CD4-positive, CD25-positive, alpha-beta regulatory T cell (primary cell): ENCODE measurements at regions not wholly inside any gene's neighbourhood (a gene's known extent, or its start where the extent isn't known, plus 50 kb on each side); places are given as distances from the start of the nearest gene placed in this dataset.

Source experiments
- ATAC-seq, 2 donors: fragments of 150-1000 bp; cut with Tn5 transposase; one replicate each; pipeline ENCODE4 v1.10.0; 2021; ENCODE audit warnings: low read depth in 2 of 2, moderate number of reproducible peaks in 2 of 2, moderate library complexity in 1 of 2
- DNase-seq, 3 donors: peaks; one replicate each; pipeline versions ENCODE4 v3.0.0 to v3.0.0-alpha.2; 2012 to 2022; ENCODE audit warnings: mixed read lengths in 1 of 3
- H3K27ac ChIP-seq: one replicate; pipeline ENCODE4 v1.7.0; 2013; ENCODE audit warnings: mild to moderate bottlenecking, low read length; ENCODE audit not compliant: insufficient read depth, poor library complexity, severe bottlenecking
- H3K27me3 ChIP-seq: one replicate; pipeline ENCODE4 v1.7.0; 2013; ENCODE audit warnings: low read length; ENCODE audit not compliant: control insufficient read depth, insufficient read depth
- H3K36me3 ChIP-seq: one replicate; pipeline ENCODE4 v1.7.0; 2013; ENCODE audit warnings: mild to moderate bottlenecking, low read length, moderate library complexity; ENCODE audit not compliant: control insufficient read depth, insufficient read depth
- H3K4me1 ChIP-seq: 2 replicates; pipeline ENCODE4 v1.7.0; 2013; ENCODE audit warnings: mild to moderate bottlenecking, low read length; ENCODE audit not compliant: insufficient read depth, control insufficient read depth, poor library complexity, severe bottlenecking
- H3K4me3 ChIP-seq: one replicate; pipeline ENCODE4 v1.7.0; 2013; ENCODE audit warnings: low read depth, mild to moderate bottlenecking, low read length, moderate library complexity
- H3K9me3 ChIP-seq, 2 experiments: 1 replicate in 1 of 2; 2 replicates in 1 of 2; pipeline ENCODE4 v1.7.0; 2013; ENCODE audit warnings: low read length in 2 of 2, mild to moderate bottlenecking in 1 of 2, moderate library complexity in 1 of 2; ENCODE audit not compliant: control insufficient read depth in 2 of 2
- H3K27ac Mint-ChIP-seq, 3 donors: one replicate each; pipeline ENCODE4 v1.8.0; 2020 to 2022; ENCODE audit warnings: mild to moderate bottlenecking in 3 of 3, mixed read lengths in 3 of 3, moderate library complexity in 2 of 3
- H3K27me3 Mint-ChIP-seq: one replicate; pipeline ENCODE4 v1.8.0; 2022; ENCODE audit warnings: mild to moderate bottlenecking, mixed read lengths
- H3K36me3 Mint-ChIP-seq: one replicate; pipeline ENCODE4 v1.8.0; 2020; ENCODE audit warnings: mixed read lengths
- H3K4me1 Mint-ChIP-seq, 4 donors: one replicate each; pipeline ENCODE4 v1.8.0; 2020 to 2022; ENCODE audit warnings: mixed read lengths in 4 of 4, mild to moderate bottlenecking in 1 of 4
- H3K4me3 Mint-ChIP-seq, 4 donors: one replicate each; pipeline ENCODE4 v1.8.0; 2020 to 2022; ENCODE audit warnings: mild to moderate bottlenecking in 4 of 4, mixed read lengths in 4 of 4, moderate library complexity in 3 of 4
- H3K9me3 Mint-ChIP-seq, 7 donors: one replicate each; pipeline ENCODE4 v1.8.0; 2020 to 2022; ENCODE audit warnings: mixed read lengths in 7 of 7, mild to moderate bottlenecking in 3 of 7, moderate library complexity in 2 of 7

DNA sequence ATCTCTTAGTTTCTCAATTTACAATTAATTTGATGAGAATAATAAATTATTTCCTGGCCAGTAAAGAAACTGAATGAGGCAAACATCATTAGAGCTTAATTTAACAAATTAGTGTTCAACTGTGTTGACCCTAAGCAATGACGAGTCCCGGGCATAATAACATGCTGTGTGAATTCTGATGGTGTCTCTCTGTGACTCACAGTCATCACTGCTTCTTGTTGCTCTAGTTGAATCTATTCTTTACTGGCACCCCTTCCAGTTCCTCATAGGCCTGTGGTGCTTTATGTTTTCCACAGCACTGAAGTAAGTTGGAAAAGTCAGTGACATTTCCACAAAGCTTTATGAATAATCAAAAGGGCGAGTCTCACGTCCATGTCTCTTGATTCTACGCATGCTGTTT is 57.7 kb upstream of the SLC7A11 start:
- Histone ChIP-seq H3K27me3 (no peaks in the 10 kb centered on the region), H3K4me3 (no peak overlapping the region), H3K4me1 (no peaks in the 10 kb centered on the region), H3K36me3 (no peaks in the 10 kb centered on the region), H3K27ac (no peak overlapping the region), H3K9me3 (no peaks in the 10 kb centered on the region)
- Mint-ChIP-seq H3K4me3 (no peak overlapping the region), H3K27ac (no peak overlapping the region), H3K27me3 (no peaks in the 10 kb centered on the region), H3K4me1 (no peaks in the 10 kb centered on the region), H3K36me3 (no peaks in the 10 kb centered on the region), H3K9me3 (peaks cover 0 to 13% (median 1%) of the 10 kb centered on the region in 7 donors)
- DNase-seq (no peak), ATAC-seq (no peak)

DNA sequence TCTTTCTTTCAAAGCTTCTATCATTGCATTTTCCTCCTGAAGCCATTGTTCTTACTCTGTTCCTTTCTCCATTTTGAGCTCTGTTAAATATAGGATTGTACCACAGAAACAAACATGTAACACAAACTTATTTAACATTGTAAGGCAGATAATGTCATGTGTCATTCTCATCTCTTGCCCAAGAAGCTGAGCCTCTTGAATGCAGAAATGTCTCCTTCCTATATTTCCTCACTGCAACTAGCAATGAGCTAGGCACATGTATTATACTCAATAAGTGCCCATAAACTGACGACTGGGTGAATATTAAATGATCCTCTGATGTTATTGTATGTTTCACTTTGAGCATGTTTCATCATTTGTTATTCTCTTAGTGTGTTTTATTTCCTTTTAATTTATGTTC is 56.7 kb upstream of the SLC7A11 start:
- Mint-ChIP-seq H3K9me3 (peaks cover 0 to 13% (median 1%) of the 10 kb centered on the region in 7 donors), H3K27ac (no peak overlapping the region), H3K27me3 (no peaks in the 10 kb centered on the region), H3K36me3 (no peaks in the 10 kb centered on the region), H3K4me3 (no peak overlapping the region), H3K4me1 (no peaks in the 10 kb centered on the region)
- ATAC-seq (no peak), DNase-seq (no peak)
- Histone ChIP-seq H3K9me3 (no peaks in the 10 kb centered on the region), H3K27me3 (no peaks in the 10 kb centered on the region), H3K4me1 (no peaks in the 10 kb centered on the region), H3K27ac (no peak overlapping the region), H3K36me3 (no peaks in the 10 kb centered on the region), H3K4me3 (no peak overlapping the region)

DNA sequence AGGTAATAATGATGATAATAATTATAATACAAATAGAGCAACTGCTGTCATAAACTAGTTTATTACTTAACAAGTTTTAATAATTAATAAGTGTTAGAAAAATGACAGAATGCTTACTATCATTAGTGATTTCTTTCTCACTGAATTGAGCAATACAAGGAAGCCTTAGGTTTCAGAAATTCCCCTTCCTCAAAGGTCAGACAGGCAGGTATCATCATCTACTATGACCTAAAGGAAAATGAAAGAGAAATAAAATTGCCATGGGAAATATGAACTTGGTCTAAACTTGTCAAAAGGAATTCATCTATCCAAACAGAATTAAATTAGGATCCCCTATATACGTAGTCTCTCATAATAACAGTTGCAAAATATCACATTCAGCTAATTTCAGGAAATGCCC is 56.3 kb upstream of the SLC7A11 start:
- H3K36me3 Mint-ChIP-seq: no peaks in the 10 kb centered on the region
- Histone ChIP-seq H3K4me3 (no peak overlapping the region), H3K27me3 (no peaks in the 10 kb centered on the region), H3K36me3 (no peaks in the 10 kb centered on the region), H3K9me3 (no peaks in the 10 kb centered on the region), H3K27ac (no peak overlapping the region), H3K4me1 (no peaks in the 10 kb centered on the region)
- H3K27ac Mint-ChIP-seq: no peak overlapping the region
- peaks cover 0 to 11% (median 1%) of the 10 kb centered on the region in 7 donors for H3K9me3 Mint-ChIP-seq
- H3K27me3 Mint-ChIP-seq: no peaks in the 10 kb centered on the region
- no peak for DNase-seq
- no peak overlapping the region for H3K4me3 Mint-ChIP-seq
- H3K4me1 Mint-ChIP-seq: no peaks in the 10 kb centered on the region
- ATAC-seq: no peak

DNA sequence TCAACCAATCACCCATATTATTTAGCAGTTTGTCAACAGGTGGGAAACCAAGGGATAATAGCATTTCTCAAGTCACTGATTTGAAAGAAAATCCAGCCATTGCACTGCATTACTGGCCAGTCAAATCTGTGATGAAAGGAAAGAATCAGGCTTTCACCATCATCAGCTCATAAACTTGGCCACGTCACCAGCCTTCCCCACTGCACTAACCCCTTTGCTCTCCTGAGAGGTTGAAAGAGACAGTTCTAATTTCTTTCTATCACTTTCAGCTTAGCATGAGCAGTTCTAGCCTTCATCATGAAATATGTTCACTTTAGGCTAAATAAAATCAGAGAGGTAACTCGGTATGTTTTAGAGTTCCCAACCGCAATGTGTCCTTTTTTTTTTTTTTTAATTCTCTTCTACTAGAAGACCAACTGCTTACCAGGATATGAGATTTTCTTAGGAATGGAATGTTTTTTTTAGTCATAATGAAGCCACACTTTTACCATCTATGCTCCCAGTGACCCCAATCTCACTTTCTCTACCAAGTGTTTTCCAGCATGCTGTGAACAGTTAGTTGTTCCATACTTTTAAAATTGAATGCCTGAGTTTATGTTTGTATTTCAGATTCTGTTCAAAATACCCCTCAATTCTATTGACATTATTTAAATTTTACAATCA is 55.7 kb upstream of the SLC7A11 start:
- no peaks in the 10 kb centered on the region for H3K27me3 ChIP-seq
- no peaks in the 10 kb centered on the region for H3K36me3 Mint-ChIP-seq
- H3K36me3 ChIP-seq: no peaks in the 10 kb centered on the region
- no peak overlapping the region for H3K27ac Mint-ChIP-seq
- H3K9me3 Mint-ChIP-seq: peaks cover 0 to 8% (median 0%) of the 10 kb centered on the region in 7 donors
- no peak overlapping the region for H3K4me3 Mint-ChIP-seq
- no peaks in the 10 kb centered on the region for H3K4me1 Mint-ChIP-seq
- no peak for ATAC-seq
- no peak overlapping the region for H3K4me3 ChIP-seq
- H3K27me3 Mint-ChIP-seq: no peaks in the 10 kb centered on the region
- no peak overlapping the region for H3K27ac ChIP-seq
- H3K9me3 ChIP-seq: no peaks in the 10 kb centered on the region
- DNase-seq: no peak
- no peaks in the 10 kb centered on the region for H3K4me1 ChIP-seq

DNA sequence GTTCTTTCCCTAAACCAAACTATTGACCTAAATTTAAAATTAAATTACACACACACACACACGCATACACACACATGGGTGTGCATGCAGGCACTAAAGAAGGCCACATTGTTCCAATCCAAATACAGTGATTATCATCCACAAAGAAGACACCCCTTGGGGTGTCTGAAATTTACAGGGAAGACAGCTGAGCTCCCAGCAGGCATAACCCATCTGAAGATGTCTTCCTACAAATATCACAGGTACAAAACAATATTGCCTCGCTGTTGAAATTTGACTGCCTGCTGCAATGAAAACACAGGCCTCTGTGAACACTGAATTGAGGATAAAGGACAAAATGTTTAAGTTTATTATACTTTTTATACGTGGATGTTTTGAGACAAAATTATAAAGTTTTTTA is 50.2 kb upstream of the SLC7A11 start:
- H3K4me3 Mint-ChIP-seq: no peak overlapping the region
- Histone ChIP-seq H3K4me3 (no peak overlapping the region), H3K9me3 (no peaks in the 10 kb centered on the region), H3K36me3 (no peaks in the 10 kb centered on the region), H3K4me1 (no peaks in the 10 kb centered on the region), H3K27ac (no peak overlapping the region), H3K27me3 (no peaks in the 10 kb centered on the region)
- no peaks in the 10 kb centered on the region for H3K4me1 Mint-ChIP-seq
- peaks cover 0 to 5% (median 0%) of the 10 kb centered on the region in 7 donors for H3K9me3 Mint-ChIP-seq
- DNase-seq (no peak), ATAC-seq (no peak)
- H3K36me3 Mint-ChIP-seq: no peaks in the 10 kb centered on the region
- no peak overlapping the region for H3K27ac Mint-ChIP-seq
- no peaks in the 10 kb centered on the region for H3K27me3 Mint-ChIP-seq
